GM18519 (cell line): ENCODE measurements at regions not wholly inside any gene's neighbourhood (a gene's known extent, or its start where the extent isn't known, plus 50 kb on each side); places are given as distances from the start of the nearest gene placed in this dataset.
"Not testable (repeated sequence)": the region's sequence is repeated elsewhere in the genome, so short reads cannot be mapped to it uniquely, and the experiment has no call there.

Experiments used
- ATAC-seq: cut with Tn5 transposase; IDR thresholded peaks from one replicate; pipeline ENCODE4 v1.9.1; 2021; ENCODE audit warnings: mild to moderate bottlenecking, moderate library complexity; ENCODE audit not compliant: unreplicated experiment, low FRiP score

DNA sequence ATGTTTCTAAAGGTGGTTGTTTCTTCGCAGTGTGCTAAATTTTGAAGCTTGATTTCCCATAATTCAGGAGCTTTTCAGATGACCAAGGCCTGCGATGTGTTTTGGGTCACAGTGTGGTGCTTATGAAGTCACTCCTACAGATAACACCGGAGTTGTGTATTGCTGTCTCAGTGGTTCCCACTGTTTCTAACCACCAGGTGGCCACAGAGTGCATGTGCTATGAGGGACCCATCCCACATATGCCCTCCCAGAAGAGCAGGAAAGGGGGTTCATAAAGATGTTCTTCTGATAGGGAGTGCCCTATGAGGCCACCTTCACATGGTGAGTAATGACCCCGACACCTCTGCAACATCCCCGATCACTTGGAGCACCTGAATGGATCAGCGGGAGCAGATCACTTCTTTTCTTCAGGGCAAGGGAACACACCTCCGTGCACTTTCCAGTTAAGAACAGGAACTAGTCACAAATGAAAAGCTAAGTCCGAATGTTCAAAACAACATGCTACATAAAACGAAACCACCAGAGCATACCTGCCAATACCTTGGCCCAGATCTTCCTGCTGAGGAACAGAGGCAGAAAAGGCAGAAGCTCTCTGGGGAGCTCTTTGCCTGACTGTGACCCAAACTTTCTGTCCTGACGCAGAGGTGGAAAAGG is 262.1 kb downstream of the FAM72C start:
- not testable (repeated sequence) for ATAC-seq

DNA sequence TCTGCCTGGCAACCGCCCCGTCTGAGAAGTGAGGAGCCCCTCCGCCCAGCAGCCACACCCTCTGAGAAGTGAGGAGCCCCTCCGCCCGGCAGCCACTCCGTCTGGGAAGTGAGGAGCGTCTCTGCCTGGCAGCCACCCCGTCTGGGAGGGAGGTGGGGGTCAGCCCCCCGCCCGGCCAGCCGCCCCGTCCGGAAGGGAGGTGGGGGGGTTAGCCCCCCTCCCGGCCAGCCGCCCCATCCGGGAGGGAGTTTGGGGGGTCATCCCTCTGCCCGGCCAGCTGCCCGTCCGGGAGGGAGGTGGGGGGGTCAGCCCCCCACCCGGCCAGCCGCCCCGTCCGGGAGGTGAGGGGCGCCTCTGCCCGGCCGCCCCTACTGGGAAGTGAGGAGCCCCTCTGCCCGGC is 269.0 kb downstream of the FAM72C start:
- ATAC-seq: not testable (repeated sequence)

DNA sequence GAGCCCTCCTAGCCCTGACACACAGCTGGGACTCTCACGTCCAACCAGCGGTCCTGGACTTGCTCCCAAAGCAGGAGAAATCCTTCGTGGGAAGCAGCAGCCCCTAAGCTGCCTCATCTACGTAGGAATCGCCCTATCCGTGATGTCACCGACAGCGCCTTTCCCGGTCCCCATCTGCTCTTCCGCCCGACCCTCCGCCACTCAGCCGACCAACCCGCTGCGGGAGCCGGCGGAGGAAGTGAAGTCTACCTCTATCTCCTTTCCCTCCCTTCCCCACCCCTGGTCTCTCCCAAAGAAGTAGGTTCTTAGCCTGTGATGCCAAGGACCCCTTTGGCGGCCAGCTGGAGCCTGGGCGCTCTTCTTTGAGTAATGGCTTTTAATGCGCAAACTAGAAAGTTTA is 272.1 kb downstream of the FAM72C start:
- no peak for ATAC-seq

DNA sequence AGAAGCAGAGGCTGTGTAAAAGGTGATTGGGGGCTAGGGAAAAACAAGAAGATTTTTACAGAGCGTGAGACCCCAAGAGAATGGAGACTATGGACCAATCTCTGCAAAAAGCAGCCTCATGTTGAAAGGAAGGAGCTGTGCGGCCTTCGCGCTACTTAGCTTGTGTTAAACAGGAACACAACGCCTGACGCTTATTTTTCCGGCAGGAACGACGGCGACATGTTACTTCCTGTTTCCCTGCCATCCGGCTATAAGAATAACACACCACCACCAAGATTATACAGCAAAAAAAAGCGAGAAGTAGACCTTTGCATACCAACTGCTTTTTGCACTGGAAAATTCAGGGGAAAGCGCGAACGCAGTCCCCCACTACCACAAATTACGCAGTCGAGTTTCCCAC is 272.7 kb downstream of the FAM72C start:
- ATAC-seq: no peak

DNA sequence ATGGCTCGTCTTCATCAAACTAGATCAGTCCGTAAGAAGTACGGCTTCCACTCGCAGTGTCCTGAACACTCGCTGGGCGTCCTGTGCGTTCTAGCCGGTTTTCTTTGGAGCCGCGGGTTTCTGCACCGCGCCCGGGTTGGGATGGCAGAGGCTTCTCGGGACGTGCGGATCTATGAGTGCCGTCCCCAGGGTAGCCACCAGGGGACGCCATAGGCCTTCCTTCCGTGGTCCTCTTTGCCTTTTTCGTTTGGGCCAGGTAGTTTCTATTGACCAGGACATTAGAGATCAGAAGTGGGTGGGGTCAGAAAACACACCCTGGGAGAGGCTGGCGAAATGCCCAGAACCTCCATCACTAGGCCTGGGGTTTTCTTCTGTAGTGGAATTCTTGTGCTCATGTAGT is 273.8 kb downstream of the FAM72C start:
- ATAC-seq: no peak

DNA sequence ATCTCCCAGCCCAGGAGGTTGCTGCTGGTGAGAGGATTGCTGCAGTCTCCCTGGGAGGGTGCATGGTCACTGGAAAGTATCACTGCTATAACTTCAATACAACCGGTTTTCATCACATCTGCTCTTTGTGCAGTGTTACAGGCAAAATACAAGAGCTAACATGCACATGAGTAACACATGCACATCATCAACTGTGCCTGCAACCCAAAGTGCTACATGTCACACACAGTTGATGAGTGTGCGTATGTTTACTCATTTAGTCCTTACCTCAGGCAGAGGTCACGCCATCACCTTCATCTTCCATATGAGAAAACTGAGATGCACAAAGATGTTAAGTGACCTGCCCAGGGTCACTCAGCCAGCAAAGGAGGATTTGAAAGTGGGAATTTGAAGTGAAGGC is 277.7 kb downstream of the FAM72C start:
- ATAC-seq: no peak

DNA sequence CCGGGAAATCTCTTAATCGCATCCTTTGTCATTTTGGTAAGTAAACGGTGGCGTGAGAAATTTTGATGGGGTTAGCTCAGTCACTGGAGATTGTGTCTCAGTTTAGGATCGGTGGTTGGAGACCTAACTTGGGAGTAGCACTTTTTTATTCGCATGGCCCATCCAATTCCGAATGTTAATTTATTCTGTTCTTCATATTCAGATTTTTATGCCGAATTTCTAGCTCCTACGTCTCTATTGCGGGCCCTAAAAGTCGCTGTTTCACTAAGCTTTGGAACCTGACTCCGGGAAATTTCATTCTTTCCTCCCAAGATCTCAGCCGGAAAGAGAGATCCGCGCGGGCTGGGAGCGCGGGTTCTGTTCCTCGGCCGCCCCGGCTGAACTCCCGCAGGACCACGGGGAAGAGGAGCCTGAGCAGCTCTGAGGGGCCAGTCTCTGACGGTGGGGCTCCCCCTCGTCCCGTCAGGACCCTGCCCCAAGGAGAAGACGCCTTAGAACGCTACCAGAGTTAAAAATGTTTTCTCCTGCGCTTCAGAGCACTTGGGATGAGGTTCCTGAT is 279.7 kb downstream of the FAM72C start:
- ATAC-seq: no peak

DNA sequence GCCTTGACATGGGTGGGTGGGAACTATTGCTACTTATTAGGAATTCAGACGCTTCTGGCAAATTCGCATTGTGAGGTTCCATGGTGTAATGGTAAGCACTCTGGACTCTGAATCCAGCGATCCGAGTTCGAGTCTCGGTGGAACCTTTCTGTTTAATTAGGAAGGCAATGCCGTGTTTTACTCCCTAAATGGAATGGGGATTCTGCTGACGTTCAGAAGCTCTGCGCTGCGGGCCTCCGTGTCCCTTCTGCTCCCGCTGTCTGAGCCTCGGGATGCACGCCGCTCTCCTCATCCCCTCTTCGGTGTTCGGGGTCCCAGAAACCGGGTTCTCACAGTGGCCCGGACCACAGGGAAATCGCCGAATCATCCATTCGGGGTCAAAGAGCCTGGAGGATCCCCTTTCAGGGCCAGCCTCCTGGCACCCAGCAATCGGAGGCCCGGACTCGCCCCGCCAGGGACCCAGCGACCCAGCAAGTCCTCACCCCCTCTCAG is 280.3 kb downstream of the FAM72C start:
- ATAC-seq: no peak

DNA sequence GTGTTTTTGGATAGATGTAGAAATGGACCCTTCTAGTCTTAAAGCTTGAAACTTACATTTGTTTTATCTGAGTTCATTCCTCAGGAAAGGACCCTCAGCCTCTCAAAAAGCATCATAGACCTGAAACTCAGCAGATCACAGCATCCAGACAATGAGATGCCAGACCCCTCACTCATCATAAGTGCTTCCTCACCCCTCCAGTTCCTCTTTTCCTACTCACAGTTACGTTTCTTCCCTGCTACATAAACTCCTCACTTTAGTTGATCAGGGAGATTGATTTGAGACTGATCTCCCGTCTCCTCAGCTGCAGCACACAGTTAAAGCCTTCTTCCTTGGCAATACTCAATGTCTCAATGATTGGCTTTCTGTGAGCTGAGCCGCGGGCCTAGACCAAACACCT is 282.0 kb downstream of the FAM72C start:
- ATAC-seq: no peak

DNA sequence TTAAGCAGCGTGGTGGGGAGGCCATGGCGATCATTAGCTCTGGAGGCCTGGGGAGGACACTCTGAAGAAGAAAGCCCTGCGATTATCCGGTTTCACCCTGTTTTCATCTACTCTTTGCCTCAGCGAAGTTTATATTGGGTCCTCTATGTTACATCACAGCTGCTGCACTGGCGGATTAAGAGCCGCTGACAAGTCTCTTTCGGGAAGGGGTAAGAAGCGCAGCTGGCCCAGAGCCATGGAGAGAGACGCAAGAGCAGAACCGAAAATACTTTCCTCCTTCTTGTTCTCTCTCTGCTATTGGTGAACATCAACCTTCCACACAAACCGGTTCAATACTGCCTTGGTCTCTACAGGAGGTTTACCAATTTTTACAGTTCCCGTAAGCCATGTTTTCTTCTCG is 291.5 kb downstream of the FAM72C start:
- ATAC-seq: no peak

DNA sequence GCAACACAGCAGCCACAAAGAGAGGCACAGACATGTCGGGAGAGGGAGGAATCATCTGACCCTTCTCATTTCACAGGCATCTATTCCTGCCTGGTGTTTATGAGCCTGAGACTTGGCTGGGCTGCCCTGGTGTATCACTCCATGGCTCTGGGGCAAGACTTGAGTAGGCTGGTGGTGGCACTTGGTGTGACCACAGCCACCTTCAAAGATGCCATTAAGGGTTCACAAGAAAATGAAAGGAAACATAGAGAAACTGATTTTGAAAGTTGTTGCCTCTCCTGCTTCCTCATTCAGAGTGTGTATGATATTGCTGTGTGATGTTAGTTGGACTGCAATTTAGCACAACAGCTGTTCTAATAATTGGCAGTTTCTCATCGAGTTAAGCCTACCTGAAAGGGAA is 298.8 kb downstream of the FAM72C start:
- no peak for ATAC-seq

DNA sequence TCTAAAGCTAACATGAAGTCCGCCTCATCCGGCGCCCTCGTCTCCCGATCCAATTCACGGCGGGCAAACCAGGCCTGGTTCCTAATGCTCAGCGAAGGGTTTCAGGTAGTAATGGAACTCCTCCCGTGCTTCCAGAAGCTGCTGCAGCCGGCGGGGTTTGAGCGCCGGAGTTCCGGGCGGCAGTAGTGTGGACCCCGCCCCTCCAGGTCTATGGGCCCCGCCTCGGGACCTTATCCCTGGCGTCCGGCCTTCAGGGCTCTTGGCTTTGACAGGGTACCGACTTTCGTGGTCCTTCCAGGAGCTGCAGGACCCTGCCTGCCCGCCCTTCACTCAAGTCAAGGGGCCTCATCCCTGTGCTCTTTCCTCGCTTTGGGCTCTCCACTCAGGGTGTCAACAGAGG is 304.1 kb downstream of the FAM72C start:
- no peak for ATAC-seq

DNA sequence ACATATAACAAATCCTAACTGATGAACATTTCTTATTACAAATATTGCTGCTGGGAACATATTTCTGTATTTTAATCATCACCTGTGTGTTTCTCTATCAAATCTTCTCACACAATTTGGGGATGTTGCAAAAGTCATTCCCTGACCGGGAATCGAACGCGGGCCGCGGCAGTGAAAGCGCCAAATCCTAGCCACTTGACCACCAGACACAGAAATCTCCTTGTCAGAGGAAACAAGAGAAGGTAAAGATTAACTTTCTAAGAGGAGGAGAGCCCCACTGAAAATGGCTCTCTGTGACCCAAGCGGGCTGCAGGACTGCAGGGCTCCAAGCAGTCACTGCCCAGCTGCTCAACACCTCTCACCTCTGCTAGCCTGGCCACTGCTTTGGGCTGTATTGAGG is 304.9 kb downstream of the FAM72C start:
- no peak for ATAC-seq

DNA sequence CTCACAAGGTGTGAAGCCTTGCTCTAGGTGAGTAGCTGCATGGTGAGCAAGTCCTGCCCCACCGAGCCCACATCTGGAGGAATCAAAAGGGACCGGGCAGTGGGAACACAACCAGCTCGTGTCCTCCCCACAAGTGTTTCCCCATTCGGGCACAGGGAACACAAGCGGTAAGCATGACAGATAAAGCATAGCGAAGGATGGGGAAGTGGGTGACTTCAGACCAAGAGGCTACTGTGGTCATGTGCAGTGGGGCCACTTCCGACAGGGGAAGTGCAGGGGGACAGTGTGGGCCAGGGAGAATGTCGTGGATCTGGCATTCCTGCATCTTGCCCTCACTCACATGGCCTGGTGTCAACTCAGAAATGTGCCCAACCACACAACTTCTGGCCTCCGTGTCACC is 306.2 kb downstream of the FAM72C start:
- ATAC-seq: no peak

DNA sequence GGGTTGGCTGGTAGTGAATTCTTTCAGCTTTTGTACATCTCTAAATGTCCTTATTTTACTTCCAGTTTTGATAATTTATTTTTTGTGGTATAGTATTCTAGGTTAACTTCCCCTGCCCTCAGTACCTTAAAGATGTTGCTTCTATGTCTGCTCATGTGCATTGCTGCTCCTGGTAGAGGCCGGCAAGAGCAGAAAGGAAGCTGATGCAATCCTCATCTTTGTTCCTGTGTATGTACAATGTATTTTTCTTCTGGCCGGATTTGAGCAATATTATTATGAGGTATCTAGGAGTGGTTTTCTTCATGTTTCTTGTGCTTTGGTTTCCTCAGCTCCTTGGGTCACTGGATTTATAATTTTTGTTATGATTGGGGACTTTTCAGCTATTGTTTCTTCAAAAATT is 308.7 kb downstream of the FAM72C start:
- ATAC-seq: not testable (repeated sequence)

DNA sequence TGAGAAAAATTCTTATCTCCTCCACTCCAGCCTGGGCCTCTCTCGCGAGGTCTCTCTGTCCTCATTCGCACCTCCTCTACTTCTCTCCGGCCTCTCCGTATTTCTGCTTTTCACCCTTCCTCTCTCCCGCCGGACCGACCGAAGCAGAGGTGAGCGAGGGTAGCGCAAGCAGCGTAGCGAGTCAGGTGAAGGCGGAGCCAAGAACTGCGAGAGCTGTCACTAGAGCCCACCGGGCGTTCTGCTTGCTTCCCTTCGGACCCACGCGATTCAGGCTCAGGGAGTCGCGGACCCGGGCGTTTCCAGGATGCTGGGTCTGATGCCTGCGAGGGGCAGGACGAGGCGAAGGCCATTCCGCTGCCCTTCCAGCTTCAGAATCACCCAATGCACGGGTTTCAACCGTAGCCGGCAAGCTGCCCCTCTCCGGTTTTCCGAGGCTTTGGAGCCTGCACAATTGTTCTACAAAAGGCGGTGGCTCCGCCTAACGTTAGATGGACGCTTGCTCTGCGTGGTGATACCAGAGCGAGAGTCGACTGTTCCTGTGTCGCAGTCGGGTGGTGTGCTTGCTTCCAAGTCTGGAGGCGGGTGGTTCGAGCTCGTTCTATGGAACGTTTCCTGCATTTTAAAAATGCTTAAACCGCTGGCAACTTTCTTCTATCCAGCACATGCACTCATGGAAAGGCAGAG is 310.2 kb downstream of the FAM72C start:
- no peak for ATAC-seq

DNA sequence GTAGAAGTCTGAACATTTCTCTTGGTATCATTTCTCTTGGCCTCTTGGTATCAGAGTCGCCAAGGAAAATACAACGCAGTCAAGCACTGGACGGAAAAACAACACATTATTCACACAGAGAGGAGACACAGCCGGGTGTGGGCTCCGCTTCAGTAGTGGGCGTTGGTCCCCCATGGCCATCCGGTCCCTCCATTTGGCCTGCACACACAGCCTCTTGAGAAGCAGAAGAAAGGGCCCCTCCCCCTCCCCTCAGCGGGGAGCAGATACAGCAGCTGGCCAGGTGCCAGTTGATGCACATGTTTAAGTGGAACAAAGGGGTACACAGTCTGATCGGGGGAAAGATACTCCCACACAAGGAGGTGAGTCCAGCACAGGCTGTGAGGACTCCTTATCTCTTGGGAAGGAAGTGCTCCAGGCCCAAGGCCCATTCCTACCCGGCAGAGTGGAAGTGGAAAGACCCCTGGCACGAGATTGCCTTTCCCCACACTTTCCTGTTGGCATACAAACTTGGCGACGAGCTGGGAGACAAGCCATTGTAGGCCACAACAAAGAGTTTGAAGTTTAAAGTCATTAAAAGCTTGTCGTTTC is 311.3 kb downstream of the FAM72C start:
- no peak for ATAC-seq

DNA sequence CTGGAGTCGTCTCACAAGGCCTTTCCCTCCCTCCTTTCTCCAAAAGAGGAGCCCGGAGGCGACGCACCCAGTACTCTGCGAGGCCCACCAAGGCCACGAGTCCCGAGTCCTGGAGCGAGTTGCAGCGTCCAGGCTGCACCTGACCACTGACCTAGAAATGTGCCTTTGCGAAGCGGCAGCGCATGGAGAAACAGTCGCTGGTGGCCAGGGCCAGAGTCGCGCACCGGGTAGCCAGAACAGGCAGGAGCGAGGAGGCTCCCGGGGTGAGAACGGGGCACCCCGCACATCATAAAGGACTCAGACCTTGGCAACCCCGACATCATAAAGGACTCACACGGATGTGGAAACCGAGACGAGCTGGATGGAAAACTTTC is 318.4 kb downstream of the FAM72C start:
- no peak for ATAC-seq

DNA sequence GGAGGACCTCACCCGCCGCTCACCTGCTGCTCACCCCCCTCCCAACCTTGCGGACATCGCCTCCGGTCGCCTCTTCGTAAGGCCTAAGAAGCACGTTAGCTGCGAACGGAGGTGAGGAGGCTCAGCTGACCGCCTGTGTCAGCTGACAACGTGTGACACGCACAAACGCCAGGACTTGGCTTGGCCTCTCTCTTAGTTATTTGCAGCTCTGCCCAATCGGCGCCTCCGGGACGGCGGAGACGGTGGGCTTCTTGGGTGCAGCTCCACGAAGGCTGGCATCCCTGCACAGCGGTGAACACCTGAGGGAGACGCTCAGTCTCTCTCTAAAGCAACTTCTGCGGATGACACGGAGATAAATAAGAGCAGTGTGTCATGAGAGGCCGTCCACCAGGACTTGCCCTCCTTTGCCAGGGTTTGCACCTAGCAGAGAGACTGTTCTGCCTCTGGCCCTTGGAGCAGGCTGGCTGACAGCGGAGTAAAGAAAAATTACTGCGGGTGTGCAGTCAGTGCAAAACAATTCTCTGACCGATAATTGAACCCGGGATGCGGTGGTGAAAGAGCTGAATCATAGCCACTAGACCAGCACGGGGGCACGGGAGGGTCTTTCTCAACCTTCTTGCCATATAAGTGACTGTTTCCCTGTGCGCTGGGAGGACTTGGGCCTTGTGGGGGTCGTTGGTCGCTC is 318.9 kb downstream of the FAM72C start:
- no peak for ATAC-seq

DNA sequence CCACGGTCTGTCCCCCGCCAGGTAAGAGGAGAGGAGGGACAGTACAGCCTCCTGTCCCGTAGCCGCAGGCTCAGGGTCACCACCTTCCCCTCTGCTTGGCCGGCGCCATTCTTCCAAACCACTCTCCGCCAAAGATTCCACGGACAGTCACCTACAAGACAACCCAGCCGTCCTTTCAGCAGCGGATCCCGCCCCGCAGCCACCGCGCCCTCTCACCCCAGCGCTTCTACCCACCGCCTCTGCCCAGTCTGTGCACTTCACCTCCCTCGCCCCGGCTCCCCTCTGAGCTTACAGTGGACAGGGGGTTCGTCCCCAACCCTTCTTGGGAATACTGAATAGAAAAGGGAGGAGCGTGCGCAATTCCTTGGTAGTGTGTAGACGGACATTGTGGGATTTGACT is 319.6 kb downstream of the FAM72C start:
- no peak for ATAC-seq

DNA sequence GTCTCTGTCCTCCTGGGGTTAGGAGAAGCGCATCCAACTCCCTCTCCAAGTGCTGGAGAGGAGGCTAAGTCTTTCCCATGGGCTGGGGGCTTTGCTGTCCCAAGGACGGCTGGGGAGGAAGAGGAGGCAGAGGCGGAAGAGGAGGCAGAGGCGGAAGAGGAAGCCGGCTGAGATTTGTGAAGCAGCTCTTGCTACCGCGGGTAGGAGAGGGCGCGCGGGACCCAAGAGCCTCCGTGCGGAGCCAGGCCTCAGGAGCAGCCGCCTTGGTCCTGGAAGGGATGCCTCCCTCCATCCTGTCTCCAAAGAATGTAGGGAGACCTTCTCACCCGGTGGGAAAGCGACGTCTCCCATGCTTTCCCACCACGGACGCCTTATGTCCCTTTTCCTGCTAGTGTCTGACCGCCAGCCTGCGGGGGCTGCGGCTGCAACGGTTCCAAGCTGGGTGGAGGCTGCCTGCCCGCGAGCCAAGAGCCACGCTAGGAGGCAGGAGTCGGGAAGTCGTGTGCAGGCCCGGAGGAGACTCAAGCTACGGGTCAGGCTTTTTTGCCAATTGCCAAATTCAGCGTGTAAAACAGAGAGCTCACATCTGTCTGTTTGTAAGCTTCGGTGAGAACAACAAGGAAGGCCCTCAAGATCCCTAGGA is 320.3 kb downstream of the FAM72C start:
- ATAC-seq: no peak
